Breast epithelium (tissue), 3 donors: ENCODE measurements at regions not wholly inside any gene's neighbourhood (a gene's known extent, or its start where the extent isn't known, plus 50 kb on each side); places are given as distances from the start of the nearest gene placed in this dataset.

Experiments used
- CTCF ChIP-seq, 3 donors: fragments of 450-650 bp; IDR thresholded peaks; one replicate each; pipeline ENCODE4 v1.5.1; 2016 to 2017; ENCODE audit warnings: antibody characterized with exemption in 3 of 3, mild to moderate bottlenecking in 3 of 3, moderate library complexity in 3 of 3
- POLR2A ChIP-seq: fragments of 450-650 bp; IDR thresholded peaks from one replicate; pipeline ENCODE4 v1.6.1; 2016; ENCODE audit warnings: antibody characterized with exemption, mild to moderate bottlenecking, moderate library complexity
- POLR2AphosphoS5 ChIP-seq, 3 donors: sonication (generic); formaldehyde crosslinking; IDR thresholded peaks; one replicate each; pipeline ENCODE4 v1.6.1; 2017; ENCODE audit warnings: antibody characterized with exemption in 3 of 3

DNA sequence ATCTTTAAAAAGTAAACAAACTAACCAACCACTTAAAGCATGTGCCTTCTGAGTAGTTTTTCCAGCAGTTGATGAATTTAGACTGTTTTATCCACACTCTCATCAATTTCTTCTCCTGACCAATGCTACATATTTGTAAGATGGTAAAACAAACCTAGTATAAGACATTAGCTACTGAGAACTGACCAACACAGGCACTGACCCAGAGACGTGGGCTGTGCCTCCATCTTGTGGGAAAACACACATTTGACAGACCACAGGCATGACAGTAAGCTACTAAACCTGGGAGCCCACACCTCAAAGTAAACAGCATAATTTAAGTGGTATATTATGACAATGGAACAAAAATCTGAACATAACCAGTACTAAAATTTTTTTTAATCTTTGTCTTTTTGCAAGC lies 121.4 kb upstream of the NRSN1 start:
- TF ChIP-seq POLR2A (no peak), POLR2AphosphoS5 (IDR thresholded peaks at IDR 0.05) (no peak), CTCF (IDR thresholded peaks at IDR 0.05) (no peak)
